ENCODE measurements at regions not wholly inside any gene's neighbourhood (a gene's known extent, or its start where the extent isn't known, plus 50 kb on each side); places are given as distances from the start of the nearest gene placed in this dataset.

- Histone ChIP-seq H3K36me3 (ENCODE audit: control insufficient read depth in 2 of 2, extremely low read depth in 1 of 2, insufficient read depth in 2 of 2, low read length in 2 of 2) (no peaks in the 10 kb centered on the region), H3K4me3 (ENCODE audit: control insufficient read depth in 2 of 3, extremely low read depth in 1 of 3, insufficient read depth in 2 of 3, low read depth in 1 of 3, low read length in 3 of 3) (no peak overlapping the region), H4K20me1 (ENCODE audit: control insufficient read depth, extremely low read depth, insufficient read depth, low read length) (no peaks in the 10 kb centered on the region), H3K4me2 (ENCODE audit: control insufficient read depth, extremely low read depth, insufficient read depth, low read depth, low read length) (no peak overlapping the region), H3K27me3 (ENCODE audit: control insufficient read depth, extremely low read depth, insufficient read depth, low read length) (no peaks in the 10 kb centered on the region), H3K9ac (ENCODE audit: control insufficient read depth, extremely low read depth, insufficient read depth, low read length) (no peak overlapping the region), H3K79me2 (ENCODE audit: control insufficient read depth, insufficient read depth, low read length) (no peaks in the 10 kb centered on the region), H2AFZ (ENCODE audit: control insufficient read depth, low read length) (no peak overlapping the region), H3K27ac (ENCODE audit: control insufficient read depth, insufficient read depth, low read length) (no peak overlapping the region), H3K4me1 (ENCODE audit: control insufficient read depth, extremely low read depth, insufficient read depth, low read length) (no peaks in the 10 kb centered on the region), H3K9me1 (ENCODE audit: control insufficient read depth, extremely low read depth, insufficient read depth, low read length) (no peaks in the 10 kb centered on the region), H3K9me3 (ENCODE audit: control insufficient read depth, low read depth, low read length) (no peaks in the 10 kb centered on the region)
- DNase-seq (ENCODE audit: low read depth, low spot score), result no peak
- no peak for FAIRE-seq
- dilution Hi-C loops (cut with MboI; ENCODE audit: extremely low pct_ligation_motif_present, low sequenced_read_pairs), result no loop called here
- no peak for TF ChIP-seq CTCF (optimal IDR thresholded peaks at IDR 0.05 in 1 of 3, IDR thresholded peaks at IDR 0.05 in 1 of 3, conservative IDR thresholded peaks at IDR 0.05 in 1 of 3; ENCODE audit: extremely low read depth in 1 of 3, insufficient read depth in 2 of 3, low read length in 3 of 3)
- TF ChIP-seq EZH2 (IDR thresholded peaks at IDR 0.05; ENCODE audit: low read length), result no peak
Measured at GRCh38 chr5:166046956-166047355, 2244.5 kb upstream of the WWC1 start.

DNA sequence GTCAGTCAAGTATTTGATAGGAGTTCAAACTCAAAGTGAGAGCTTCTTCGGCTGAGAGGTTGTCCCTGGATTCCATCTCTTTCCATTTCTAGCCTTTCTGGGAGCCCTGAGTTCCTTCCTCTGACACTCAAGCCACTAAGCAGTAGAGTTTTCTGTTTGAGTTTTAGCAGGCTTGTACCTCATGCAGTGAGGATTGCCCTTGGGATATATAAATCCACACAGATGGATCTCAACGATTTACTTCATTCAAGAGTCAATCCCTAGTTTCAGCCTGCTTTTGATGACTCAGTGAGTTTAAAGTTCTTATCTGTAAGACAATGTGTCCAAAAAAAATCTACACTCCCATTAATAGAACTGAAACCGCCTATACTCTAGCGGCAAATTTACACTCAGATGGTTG lies 2240.9 kb upstream of the WWC1 start:
- H3K9me3 ChIP-seq (ENCODE audit: control insufficient read depth, low read depth, low read length), result no peaks in the 10 kb centered on the region
- dilution Hi-C loops (cut with MboI; ENCODE audit: extremely low pct_ligation_motif_present, low sequenced_read_pairs), result no loop called here
- H3K27ac ChIP-seq (ENCODE audit: control insufficient read depth, insufficient read depth, low read length), result no peak overlapping the region
- H3K4me3 ChIP-seq (ENCODE audit: control insufficient read depth in 2 of 3, extremely low read depth in 1 of 3, insufficient read depth in 2 of 3, low read depth in 1 of 3, low read length in 3 of 3), result no peak overlapping the region
- no peak overlapping the region for H3K9ac ChIP-seq (ENCODE audit: control insufficient read depth, extremely low read depth, insufficient read depth, low read length)
- no peak overlapping the region for H2AFZ ChIP-seq (ENCODE audit: control insufficient read depth, low read length)
- H3K79me2 ChIP-seq (ENCODE audit: control insufficient read depth, insufficient read depth, low read length), result no peaks in the 10 kb centered on the region
- H4K20me1 ChIP-seq (ENCODE audit: control insufficient read depth, extremely low read depth, insufficient read depth, low read length), result no peaks in the 10 kb centered on the region
- H3K27me3 ChIP-seq (ENCODE audit: control insufficient read depth, extremely low read depth, insufficient read depth, low read length), result no peaks in the 10 kb centered on the region
- H3K4me2 ChIP-seq (ENCODE audit: control insufficient read depth, extremely low read depth, insufficient read depth, low read depth, low read length), result no peak overlapping the region
- H3K36me3 ChIP-seq (ENCODE audit: control insufficient read depth in 2 of 2, extremely low read depth in 1 of 2, insufficient read depth in 2 of 2, low read length in 2 of 2), result no peaks in the 10 kb centered on the region
- DNase-seq (ENCODE audit: low read depth, low spot score) (no peak), FAIRE-seq (no peak)
- H3K4me1 ChIP-seq (ENCODE audit: control insufficient read depth, extremely low read depth, insufficient read depth, low read length), result no peaks in the 10 kb centered on the region
- TF ChIP-seq CTCF (optimal IDR thresholded peaks at IDR 0.05 in 1 of 3, IDR thresholded peaks at IDR 0.05 in 1 of 3, conservative IDR thresholded peaks at IDR 0.05 in 1 of 3; ENCODE audit: extremely low read depth in 1 of 3, insufficient read depth in 2 of 3, low read length in 3 of 3) (no peak), EZH2 (IDR thresholded peaks at IDR 0.05; ENCODE audit: low read length) (no peak)
- H3K9me1 ChIP-seq (ENCODE audit: control insufficient read depth, extremely low read depth, insufficient read depth, low read length), result no peaks in the 10 kb centered on the region

Measured in keratinocyte (primary cell).